ENCODE measurements at regions not wholly inside any gene's neighbourhood (a gene's known extent, or its start where the extent isn't known, plus 50 kb on each side); places are given as distances from the start of the nearest gene placed in this dataset.

DNA sequence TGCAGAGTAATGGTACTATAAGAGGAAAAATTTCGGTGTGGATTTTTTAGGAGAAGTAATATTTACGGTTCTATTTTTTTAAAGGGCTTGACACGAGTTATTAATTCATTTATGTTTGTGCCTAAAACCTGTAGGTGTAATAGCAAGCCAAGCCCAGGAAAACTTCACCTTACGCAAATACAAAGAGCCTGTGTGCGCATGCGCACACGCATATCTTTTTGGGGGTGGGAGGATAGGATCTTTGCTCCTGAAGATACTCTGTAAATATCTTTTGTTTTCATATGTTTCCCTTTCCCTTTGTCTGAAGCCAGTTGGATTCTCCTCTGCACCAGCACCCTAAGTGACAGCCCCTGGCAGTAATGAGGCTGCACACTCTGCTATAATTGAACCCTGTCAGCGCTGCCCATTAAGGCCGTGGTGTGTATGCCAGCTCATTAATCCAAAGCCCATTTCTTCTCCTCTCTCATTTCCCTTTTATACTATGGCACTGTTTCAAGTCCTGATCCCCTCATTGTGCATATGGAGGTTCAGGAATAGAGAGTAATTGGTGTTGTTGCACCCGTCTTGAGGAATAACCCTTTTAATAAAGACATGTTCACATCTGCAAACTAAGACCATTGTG is 327.2 kb upstream of the E2F7 start:
- no peak for TF ChIP-seq EZH2 (IDR thresholded peaks at IDR 0.05; ENCODE audit: insufficient read depth, low read length)
- TF ChIP-seq, protein P1, sequence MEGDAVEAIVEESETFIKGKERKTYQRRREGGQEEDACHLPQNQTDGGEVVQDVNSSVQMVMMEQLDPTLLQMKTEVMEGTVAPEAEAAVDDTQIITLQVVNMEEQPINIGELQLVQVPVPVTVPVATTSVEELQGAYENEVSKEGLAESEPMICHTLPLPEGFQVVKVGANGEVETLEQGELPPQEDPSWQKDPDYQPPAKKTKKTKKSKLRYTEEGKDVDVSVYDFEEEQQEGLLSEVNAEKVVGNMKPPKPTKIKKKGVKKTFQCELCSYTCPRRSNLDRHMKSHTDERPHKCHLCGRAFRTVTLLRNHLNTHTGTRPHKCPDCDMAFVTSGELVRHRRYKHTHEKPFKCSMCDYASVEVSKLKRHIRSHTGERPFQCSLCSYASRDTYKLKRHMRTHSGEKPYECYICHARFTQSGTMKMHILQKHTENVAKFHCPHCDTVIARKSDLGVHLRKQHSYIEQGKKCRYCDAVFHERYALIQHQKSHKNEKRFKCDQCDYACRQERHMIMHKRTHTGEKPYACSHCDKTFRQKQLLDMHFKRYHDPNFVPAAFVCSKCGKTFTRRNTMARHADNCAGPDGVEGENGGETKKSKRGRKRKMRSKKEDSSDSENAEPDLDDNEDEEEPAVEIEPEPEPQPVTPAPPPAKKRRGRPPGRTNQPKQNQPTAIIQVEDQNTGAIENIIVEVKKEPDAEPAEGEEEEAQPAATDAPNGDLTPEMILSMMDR (IDR thresholded peaks at IDR 0.05; ENCODE audit: insufficient read depth, low read depth, low read length): no peak

Measured in astrocyte (in vitro differentiated cells and primary cell).